ENCODE measurements at regions not wholly inside any gene's neighbourhood (a gene's known extent, or its start where the extent isn't known, plus 50 kb on each side); places are given as distances from the start of the nearest gene placed in this dataset.

DNA sequence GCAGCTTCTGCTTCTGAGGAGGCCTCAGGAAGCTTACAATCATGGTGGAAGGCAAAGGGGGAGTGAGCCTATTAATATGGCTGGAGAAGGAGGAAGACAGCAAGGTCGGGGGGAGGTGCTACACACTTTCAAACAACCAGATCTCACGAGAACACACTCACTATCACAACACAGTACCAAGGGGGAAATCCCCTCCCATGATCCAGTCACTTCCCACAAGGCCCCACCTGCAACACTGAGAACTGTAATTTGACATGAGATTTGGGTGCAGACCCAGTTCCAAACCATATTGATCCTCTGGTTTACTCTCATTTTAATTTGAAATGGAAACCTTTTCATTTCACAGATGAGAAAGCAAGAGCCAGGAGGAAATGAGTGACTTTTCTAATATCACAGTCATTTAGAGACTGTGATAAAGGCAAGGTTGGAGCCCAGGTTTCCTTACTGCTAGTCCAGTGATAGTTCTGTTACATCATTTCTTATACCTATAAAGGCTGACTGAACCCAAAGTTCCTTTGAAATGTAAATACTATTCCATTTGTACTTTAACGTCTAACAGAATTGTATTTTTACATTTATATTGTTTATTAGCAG, 105.8 kb upstream of the GAP43 start:
- Histone ChIP-seq H3K4ac (ENCODE audit: low read depth, low read length) (no peak overlapping the region), H2BK15ac (ENCODE audit: low read depth, low read length) (no peak overlapping the region), H3K79me1 (ENCODE audit: insufficient read depth, low read depth, low read length, poor library complexity, severe bottlenecking) (no peaks in the 10 kb centered on the region), H3K56ac (ENCODE audit: insufficient read length, low read depth, low read length) (no peak overlapping the region), H3K4me2 (ENCODE audit: insufficient read depth, insufficient read length, low read length) (no peak overlapping the region), H3K79me2 (ENCODE audit: insufficient read depth, low read length) (no peaks in the 10 kb centered on the region), H2BK20ac (ENCODE audit: low read depth, low read length, poor library complexity, severe bottlenecking) (no peak overlapping the region), H3K9ac (ENCODE audit: extremely low read depth, insufficient read length, low read length) (no peak overlapping the region), H2BK5ac (ENCODE audit: insufficient read length, low read length) (no peak overlapping the region), H3K23ac (ENCODE audit: insufficient read length, low read depth, low read length) (no peak overlapping the region), H2AK5ac (ENCODE audit: insufficient read length, low read length) (no peak overlapping the region), H3K9me3 (ENCODE audit: control insufficient read depth, low read depth, low read length) (no peaks in the 10 kb centered on the region), H3K27ac (ENCODE audit: insufficient read length, low read depth, low read length) (no peak overlapping the region), H3T11ph (ENCODE audit: low read length) (no peak overlapping the region), H3K27me3 (ENCODE audit: insufficient read depth, low read length) (no peaks in the 10 kb centered on the region), H2AFZ (ENCODE audit: low read length) (no peak overlapping the region), H3K18ac (ENCODE audit: insufficient read length, low read depth, low read length) (no peak overlapping the region), H3K14ac (ENCODE audit: insufficient read depth, low read length) (no peak overlapping the region), H3K4me1 (ENCODE audit: insufficient read depth, low read length) (no peaks in the 10 kb centered on the region), H2BK120ac (ENCODE audit: low read depth, low read length, poor library complexity, severe bottlenecking) (no peak overlapping the region), H4K5ac (ENCODE audit: insufficient read length, low read depth, low read length) (no peak overlapping the region), H4K91ac (ENCODE audit: insufficient read length, low read depth, low read length) (no peak overlapping the region), H2BK12ac (ENCODE audit: insufficient read length, low read depth, low read length) (no peak overlapping the region), H4K8ac (replicated peaks; ENCODE audit: insufficient read length, low read depth, low read length) (no peak overlapping the region), H3K23me2 (ENCODE audit: insufficient read length, low read depth, low read length, poor library complexity, severe bottlenecking) (peaks cover 5% of the 10 kb centered on the region), H4K20me1 (ENCODE audit: control insufficient read depth, insufficient read depth, insufficient read length) (no peaks in the 10 kb centered on the region)
- Mint-ChIP-seq H3K27me3 (ENCODE audit: low read depth) (no peaks in the 10 kb centered on the region), H3K27ac (peak overlapping the region in 1 of 3 experiments; percentile 57; a peak in 1 of 7 replicates), H3K36me3 (ENCODE audit: insufficient read depth in 1 of 3, low read depth in 3 of 3) (no peaks in the 10 kb centered on the region; a peak in 2 of 7 replicates), H3K4me1 (peaks cover 32 to 35% of the 10 kb centered on the region in 2 experiments), H3K9me3 (no peaks in the 10 kb centered on the region; a peak in 1 of 5 replicates), H3K4me3 (no peak overlapping the region)
- no CpG with 5 or more reads among the region's 3 CpGs for WGBS (ENCODE audit: extremely low coverage, insufficient read length, low lambda C conversion rate)
- DNase-seq: no peak
- TF ChIP-seq, protein P1, sequence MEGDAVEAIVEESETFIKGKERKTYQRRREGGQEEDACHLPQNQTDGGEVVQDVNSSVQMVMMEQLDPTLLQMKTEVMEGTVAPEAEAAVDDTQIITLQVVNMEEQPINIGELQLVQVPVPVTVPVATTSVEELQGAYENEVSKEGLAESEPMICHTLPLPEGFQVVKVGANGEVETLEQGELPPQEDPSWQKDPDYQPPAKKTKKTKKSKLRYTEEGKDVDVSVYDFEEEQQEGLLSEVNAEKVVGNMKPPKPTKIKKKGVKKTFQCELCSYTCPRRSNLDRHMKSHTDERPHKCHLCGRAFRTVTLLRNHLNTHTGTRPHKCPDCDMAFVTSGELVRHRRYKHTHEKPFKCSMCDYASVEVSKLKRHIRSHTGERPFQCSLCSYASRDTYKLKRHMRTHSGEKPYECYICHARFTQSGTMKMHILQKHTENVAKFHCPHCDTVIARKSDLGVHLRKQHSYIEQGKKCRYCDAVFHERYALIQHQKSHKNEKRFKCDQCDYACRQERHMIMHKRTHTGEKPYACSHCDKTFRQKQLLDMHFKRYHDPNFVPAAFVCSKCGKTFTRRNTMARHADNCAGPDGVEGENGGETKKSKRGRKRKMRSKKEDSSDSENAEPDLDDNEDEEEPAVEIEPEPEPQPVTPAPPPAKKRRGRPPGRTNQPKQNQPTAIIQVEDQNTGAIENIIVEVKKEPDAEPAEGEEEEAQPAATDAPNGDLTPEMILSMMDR (conservative IDR thresholded peaks at IDR 0.05): no peak

All from H9 (cell line).